ENCODE measurements at regions not wholly inside any gene's neighbourhood (a gene's known extent, or its start where the extent isn't known, plus 50 kb on each side); places are given as distances from the start of the nearest gene placed in this dataset.

- TF ChIP-seq ZSCAN16 (tag by site-specific recombination; IDR thresholded peaks at IDR 0.05), result no peak
- TF ChIP-seq ZNF548 (tag by site-specific recombination; IDR thresholded peaks at IDR 0.05), result no peak
- TF ChIP-seq ZNF280D (tag by site-specific recombination; IDR thresholded peaks at IDR 0.05), result no peak
- no peak for TF ChIP-seq OVOL3 (tag by site-specific recombination; IDR thresholded peaks at IDR 0.05)
Measured at GRCh38 chr13:105607016-105607415, 928.4 kb downstream of the EFNB2 start (continued).

- Histone ChIP-seq H3K4me1 (ENCODE audit: control insufficient read depth, insufficient read depth, low read length) (no peaks in the 10 kb centered on the region), H3K9me3 (ENCODE audit: control insufficient read depth, insufficient read depth, low read depth, low read length) (no peaks in the 10 kb centered on the region), H3K4me3 (ENCODE audit: low read depth, low read length) (no peak overlapping the region), H3K36me3 (ENCODE audit: control insufficient read depth in 2 of 2, insufficient read depth in 1 of 2, low read length in 2 of 2) (no peaks in the 10 kb centered on the region), H3K27ac (ENCODE audit: extremely low read depth, low read depth, low read length) (no peak overlapping the region)
- ChIA-PET CTCF (no interaction called here), POLR2A (no interaction called here)
- no peak for TF ChIP-seq ZNF510 (tag by site-specific recombination; IDR thresholded peaks at IDR 0.05; ENCODE audit: insufficient replicate concordance)
- TF ChIP-seq ZFP69B (tag by site-specific recombination; IDR thresholded peaks at IDR 0.05), result no peak
- no peak for TF ChIP-seq ZNF433 (tag by site-specific recombination; IDR thresholded peaks at IDR 0.05; ENCODE audit: low read depth)
- TF ChIP-seq PRDM2 (tag by site-specific recombination; IDR thresholded peaks at IDR 0.05; ENCODE audit: borderline replicate concordance), result no peak
- TF ChIP-seq ZBTB49 (tag by site-specific recombination; IDR thresholded peaks at IDR 0.05; ENCODE audit: low read depth), result no peak
- no peak for TF ChIP-seq ZNF423 (tag by site-specific recombination; IDR thresholded peaks at IDR 0.05)
- TF ChIP-seq SCRT1 (tag by site-specific recombination; IDR thresholded peaks at IDR 0.05; ENCODE audit: borderline replicate concordance), result no peak
- TF ChIP-seq ZNF324 (tag by site-specific recombination; IDR thresholded peaks at IDR 0.05), result no peak
- no peak for TF ChIP-seq ZNF501 (tag by site-specific recombination; IDR thresholded peaks at IDR 0.05)
- no peak for TF ChIP-seq KLF16 (tag by site-specific recombination; IDR thresholded peaks at IDR 0.05)
- TF ChIP-seq BCL11B (tag by site-specific recombination; IDR thresholded peaks at IDR 0.05; ENCODE audit: low read depth), result no peak
- no peak for TF ChIP-seq ZNF148 (tag by site-specific recombination; IDR thresholded peaks at IDR 0.05; ENCODE audit: borderline replicate concordance)
- TF ChIP-seq ZNF121 (tag by site-specific recombination; IDR thresholded peaks at IDR 0.05), result no peak
- TF ChIP-seq ZNF747 (tag by site-specific recombination; IDR thresholded peaks at IDR 0.05), result no peak
- no peak for TF ChIP-seq ZNF157 (tag by site-specific recombination; IDR thresholded peaks at IDR 0.05)
- no peak for TF ChIP-seq ZNF37A (tag by site-specific recombination; IDR thresholded peaks at IDR 0.05)
Measured at GRCh38 chr13:105602956-105603670, 932.3 kb downstream of the EFNB2 start.
